Fibroblast of lung (primary cell): ENCODE measurements at regions not wholly inside any gene's neighbourhood (a gene's known extent, or its start where the extent isn't known, plus 50 kb on each side); places are given as distances from the start of the nearest gene placed in this dataset.
A peak's percentile ranks its signal among the peaks of the same experiment; 100 is the strongest.

Experiments used
- DNase-seq, 2 donors: peaks; one replicate each; pipeline versions ENCODE4 v3.0.0 to v3.0.0-alpha.2; 2010; ENCODE audit warnings: low read depth in 2 of 2
- H2AFZ ChIP-seq: 2 replicates; pipeline ENCODE4 v1.5.1; 2012; ENCODE audit warnings: low read length, control low read depth, inconsistent platforms
- H3K27ac ChIP-seq: 2 replicates; pipeline ENCODE4 v1.5.1; 2011; ENCODE audit warnings: low read length, control low read depth; ENCODE audit not compliant: insufficient read depth
- H3K27me3 ChIP-seq: 2 replicates; pipeline ENCODE4 v1.5.1; 2011; ENCODE audit warnings: mild to moderate bottlenecking, low read length; ENCODE audit not compliant: control insufficient read depth, insufficient read depth
- H3K36me3 ChIP-seq: 2 replicates; pipeline ENCODE4 v1.5.1; 2011; ENCODE audit warnings: low read length; ENCODE audit not compliant: control insufficient read depth, insufficient read depth
- H3K4me1 ChIP-seq: 2 replicates; pipeline ENCODE4 v1.5.1; 2011; ENCODE audit warnings: low read length; ENCODE audit not compliant: control insufficient read depth, insufficient read depth; ENCODE audit errors: extremely low read depth
- H3K4me2 ChIP-seq: 2 replicates; pipeline ENCODE4 v1.5.1; 2011; ENCODE audit warnings: low read length, control low read depth; ENCODE audit not compliant: insufficient read depth; ENCODE audit errors: extremely low read depth
- H3K4me3 ChIP-seq, 4 experiments: fragments of 200-600 bp in 1 of 4; sonication (generic) in 1 of 4; replicated peaks in 1 of 4; 2 replicates each; pipeline ENCODE4 v1.5.1; 2011 to 2016; ENCODE audit warnings: low read length in 4 of 4, low read depth in 3 of 4, mild to moderate bottlenecking in 3 of 4, control low read depth in 2 of 4, inconsistent platforms in 1 of 4, mixed read lengths in 1 of 4; ENCODE audit not compliant: insufficient read depth in 1 of 4; ENCODE audit errors: control extremely low read depth in 1 of 4
- H3K79me2 ChIP-seq: 2 replicates; pipeline ENCODE4 v1.5.1; 2012; ENCODE audit warnings: mild to moderate bottlenecking, low read length, inconsistent platforms; ENCODE audit not compliant: control insufficient read depth, insufficient read depth
- H3K9ac ChIP-seq: 2 replicates; pipeline ENCODE4 v1.5.1; 2011; ENCODE audit warnings: mild to moderate bottlenecking, low read length, control low read depth; ENCODE audit not compliant: insufficient read depth
- H3K9me3 ChIP-seq: 2 replicates; pipeline ENCODE4 v1.5.1; 2012; ENCODE audit warnings: low read depth, low read length; ENCODE audit not compliant: control insufficient read depth, insufficient read depth
- H4K20me1 ChIP-seq: 2 replicates; pipeline ENCODE4 v1.5.1; 2011; ENCODE audit warnings: low read length; ENCODE audit not compliant: control insufficient read depth, insufficient read depth; ENCODE audit errors: extremely low read depth
- CTCF ChIP-seq, 2 donors: IDR thresholded peaks in 1 of 2; conservative IDR thresholded peaks in 1 of 2; 1 replicate in 1 of 2; 2 replicates in 1 of 2; pipeline ENCODE4 v1.5.1; 2011 to 2012; ENCODE audit warnings: low read length in 2 of 2, control low read depth in 1 of 2, inconsistent platforms in 1 of 2, low read depth in 1 of 2, mild to moderate bottlenecking in 1 of 2
- EZH2 ChIP-seq: IDR thresholded peaks from 2 replicates; pipeline ENCODE4 v1.5.1; 2012; ENCODE audit warnings: low read length, control low read depth, mild to moderate bottlenecking; ENCODE audit errors: missing control alignments

GRCh38 chr2:193845604-193846003, 1650.9 kb upstream of the TMEFF2 start:
- no peak overlapping the region for H3K4me2 ChIP-seq
- H3K27me3 ChIP-seq, result no peaks in the 10 kb centered on the region
- H3K27ac ChIP-seq, result no peak overlapping the region
- H2AFZ ChIP-seq, result no peak overlapping the region
- no peaks in the 10 kb centered on the region for H3K36me3 ChIP-seq
- TF ChIP-seq EZH2 (no peak), CTCF (conservative IDR thresholded peaks at IDR 0.05 in 1 of 2, IDR thresholded peaks at IDR 0.05 in 1 of 2; ENCODE audit: low read depth in 1 of 2, low read length in 2 of 2) (no peak)
- no peak overlapping the region for H3K9ac ChIP-seq
- no peak overlapping the region for H3K4me3 ChIP-seq
- H3K4me1 ChIP-seq, result no peaks in the 10 kb centered on the region
- H3K9me3 ChIP-seq, result no peaks in the 10 kb centered on the region
- no peaks in the 10 kb centered on the region for H4K20me1 ChIP-seq
- no peaks in the 10 kb centered on the region for H3K79me2 ChIP-seq
- no peak for DNase-seq

- Histone ChIP-seq H3K27me3 (no peaks in the 10 kb centered on the region), H3K9me3 (no peaks in the 10 kb centered on the region), H4K20me1 (no peaks in the 10 kb centered on the region), H3K36me3 (no peaks in the 10 kb centered on the region), H3K79me2 (no peaks in the 10 kb centered on the region), H3K4me2 (no peak overlapping the region), H3K9ac (no peak overlapping the region), H3K27ac (no peak overlapping the region), H2AFZ (no peak overlapping the region), H3K4me3 (no peak overlapping the region), H3K4me1 (no peaks in the 10 kb centered on the region)
- no peak for DNase-seq
- TF ChIP-seq CTCF (conservative IDR thresholded peaks at IDR 0.05 in 1 of 2, IDR thresholded peaks at IDR 0.05 in 1 of 2; ENCODE audit: low read depth in 1 of 2, low read length in 2 of 2), result no peak
- no peak for TF ChIP-seq EZH2
Observed at GRCh38 chr2:193843675-193844074, 1648.9 kb upstream of the TMEFF2 start.

GRCh38 chr2:193841384-193842150, 1646.8 kb upstream of the TMEFF2 start:
- no peaks in the 10 kb centered on the region for H3K9me3 ChIP-seq
- TF ChIP-seq EZH2 (no peak), CTCF (conservative IDR thresholded peaks at IDR 0.05 in 1 of 2, IDR thresholded peaks at IDR 0.05 in 1 of 2; ENCODE audit: low read depth in 1 of 2, low read length in 2 of 2) (no peak)
- no peaks in the 10 kb centered on the region for H4K20me1 ChIP-seq
- H3K27ac ChIP-seq, result no peak overlapping the region
- DNase-seq, result peak in 1 of 2 donors; percentile 67
- no peaks in the 10 kb centered on the region for H3K79me2 ChIP-seq
- H3K27me3 ChIP-seq, result no peaks in the 10 kb centered on the region
- H3K9ac ChIP-seq, result no peak overlapping the region
- H3K4me2 ChIP-seq, result no peak overlapping the region
- H2AFZ ChIP-seq, result no peak overlapping the region
- no peak overlapping the region for H3K4me3 ChIP-seq
- H3K4me1 ChIP-seq, result no peaks in the 10 kb centered on the region
- H3K36me3 ChIP-seq, result no peaks in the 10 kb centered on the region
